Parathyroid adenoma (tissue), 2 donors: ENCODE measurements at regions not wholly inside any gene's neighbourhood (a gene's known extent, or its start where the extent isn't known, plus 50 kb on each side); places are given as distances from the start of the nearest gene placed in this dataset.

ENCODE experiments used
- H2AFZ ChIP-seq: fragments of 300-600 bp; sonication (generic); one replicate; pipeline ENCODE4 v1.7.0; 2017; ENCODE audit warnings: antibody characterized with exemption, mild to moderate bottlenecking
- H3K27ac ChIP-seq: fragments of 300-600 bp; sonication (generic); one replicate; pipeline ENCODE4 v1.7.0; 2017
- H3K27me3 ChIP-seq: fragments of 300-600 bp; sonication (generic); one replicate; pipeline ENCODE4 v1.7.0; 2017; ENCODE audit warnings: low read length; ENCODE audit not compliant: control insufficient read depth, insufficient read depth
- H3K36me3 ChIP-seq: fragments of 300-600 bp; sonication (generic); one replicate; pipeline ENCODE4 v1.7.0; 2017; ENCODE audit warnings: low read length; ENCODE audit not compliant: control insufficient read depth, insufficient read depth
- H3K4me1 ChIP-seq: fragments of 300-600 bp; sonication (generic); one replicate; pipeline ENCODE4 v1.7.0; 2017; ENCODE audit warnings: control low read depth
- H3K4me2 ChIP-seq: fragments of 300-600 bp; sonication (generic); one replicate; pipeline ENCODE4 v1.7.0; 2017; ENCODE audit warnings: low read length
- H3K4me3 ChIP-seq: fragments of 300-600 bp; sonication (generic); one replicate; pipeline ENCODE4 v1.7.0; 2017; ENCODE audit warnings: low read depth, low read length
- H3K79me2 ChIP-seq: fragments of 300-600 bp; sonication (generic); one replicate; pipeline ENCODE4 v1.7.0; 2017; ENCODE audit warnings: control low read depth
- H3K9ac ChIP-seq: fragments of 300-600 bp; sonication (generic); one replicate; pipeline ENCODE4 v1.7.0; 2017; ENCODE audit warnings: mild to moderate bottlenecking
- H3K9me3 ChIP-seq: fragments of 300-600 bp; sonication (generic); one replicate; pipeline ENCODE4 v1.7.0; 2017; ENCODE audit warnings: low read length; ENCODE audit not compliant: control insufficient read depth
- TF ChIP-seq, protein P1 (sequence below): fragments of 300-600 bp; sonication (generic); IDR thresholded peaks from one replicate; pipeline ENCODE4 v1.7.0; 2017; ENCODE audit warnings: antibody characterized with exemption, mild to moderate bottlenecking
- donor health status: primary hyperparathyroidism.

DNA sequence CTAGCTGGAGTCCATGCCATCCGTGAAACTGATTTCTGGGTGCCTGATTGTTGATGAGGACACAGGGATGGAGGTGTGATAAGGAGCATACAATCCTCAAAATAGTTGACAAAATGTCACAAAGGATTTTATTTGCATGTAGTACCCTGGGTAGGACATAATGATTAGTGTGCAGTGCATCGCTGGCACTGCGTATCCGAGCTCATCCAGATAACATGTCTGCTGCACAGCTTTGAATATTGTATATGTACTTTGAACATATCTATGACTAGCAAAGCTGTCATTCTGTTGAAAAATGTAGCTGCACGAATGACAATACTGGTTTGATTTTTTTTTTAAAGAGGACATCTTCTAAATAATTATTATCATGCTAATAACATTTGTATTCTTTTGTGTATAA is 529.7 kb upstream of the FANCL start:
- Histone ChIP-seq H3K9me3 (no peaks in the 10 kb centered on the region), H3K27me3 (no peaks in the 10 kb centered on the region), H2AFZ (no peak overlapping the region), H3K9ac (no peak overlapping the region), H3K4me2 (no peak overlapping the region), H3K4me1 (no peaks in the 10 kb centered on the region), H3K4me3 (no peak overlapping the region), H3K79me2 (no peaks in the 10 kb centered on the region), H3K27ac (no peak overlapping the region), H3K36me3 (no peaks in the 10 kb centered on the region)
- TF ChIP-seq, protein P1, sequence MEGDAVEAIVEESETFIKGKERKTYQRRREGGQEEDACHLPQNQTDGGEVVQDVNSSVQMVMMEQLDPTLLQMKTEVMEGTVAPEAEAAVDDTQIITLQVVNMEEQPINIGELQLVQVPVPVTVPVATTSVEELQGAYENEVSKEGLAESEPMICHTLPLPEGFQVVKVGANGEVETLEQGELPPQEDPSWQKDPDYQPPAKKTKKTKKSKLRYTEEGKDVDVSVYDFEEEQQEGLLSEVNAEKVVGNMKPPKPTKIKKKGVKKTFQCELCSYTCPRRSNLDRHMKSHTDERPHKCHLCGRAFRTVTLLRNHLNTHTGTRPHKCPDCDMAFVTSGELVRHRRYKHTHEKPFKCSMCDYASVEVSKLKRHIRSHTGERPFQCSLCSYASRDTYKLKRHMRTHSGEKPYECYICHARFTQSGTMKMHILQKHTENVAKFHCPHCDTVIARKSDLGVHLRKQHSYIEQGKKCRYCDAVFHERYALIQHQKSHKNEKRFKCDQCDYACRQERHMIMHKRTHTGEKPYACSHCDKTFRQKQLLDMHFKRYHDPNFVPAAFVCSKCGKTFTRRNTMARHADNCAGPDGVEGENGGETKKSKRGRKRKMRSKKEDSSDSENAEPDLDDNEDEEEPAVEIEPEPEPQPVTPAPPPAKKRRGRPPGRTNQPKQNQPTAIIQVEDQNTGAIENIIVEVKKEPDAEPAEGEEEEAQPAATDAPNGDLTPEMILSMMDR: no peak

DNA sequence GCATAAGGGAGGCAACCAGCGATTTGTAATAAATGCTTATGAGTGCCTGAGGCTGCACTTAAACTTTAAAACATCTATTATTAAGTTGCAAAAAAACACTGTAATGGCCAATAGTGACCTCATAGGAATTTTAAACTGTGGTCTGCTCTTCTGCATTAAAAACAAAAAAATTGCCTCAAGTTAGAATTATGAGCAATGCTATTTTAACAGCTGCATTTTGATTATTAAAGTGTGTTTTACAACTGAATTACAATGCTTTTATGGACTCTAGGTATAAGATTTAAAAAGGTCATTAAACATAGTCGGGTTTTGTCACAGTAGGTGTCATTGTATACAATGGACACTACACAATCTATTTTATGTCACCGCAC is 528.7 kb upstream of the FANCL start:
- Histone ChIP-seq H3K9me3 (no peaks in the 10 kb centered on the region), H2AFZ (no peak overlapping the region), H3K27ac (no peak overlapping the region)

DNA sequence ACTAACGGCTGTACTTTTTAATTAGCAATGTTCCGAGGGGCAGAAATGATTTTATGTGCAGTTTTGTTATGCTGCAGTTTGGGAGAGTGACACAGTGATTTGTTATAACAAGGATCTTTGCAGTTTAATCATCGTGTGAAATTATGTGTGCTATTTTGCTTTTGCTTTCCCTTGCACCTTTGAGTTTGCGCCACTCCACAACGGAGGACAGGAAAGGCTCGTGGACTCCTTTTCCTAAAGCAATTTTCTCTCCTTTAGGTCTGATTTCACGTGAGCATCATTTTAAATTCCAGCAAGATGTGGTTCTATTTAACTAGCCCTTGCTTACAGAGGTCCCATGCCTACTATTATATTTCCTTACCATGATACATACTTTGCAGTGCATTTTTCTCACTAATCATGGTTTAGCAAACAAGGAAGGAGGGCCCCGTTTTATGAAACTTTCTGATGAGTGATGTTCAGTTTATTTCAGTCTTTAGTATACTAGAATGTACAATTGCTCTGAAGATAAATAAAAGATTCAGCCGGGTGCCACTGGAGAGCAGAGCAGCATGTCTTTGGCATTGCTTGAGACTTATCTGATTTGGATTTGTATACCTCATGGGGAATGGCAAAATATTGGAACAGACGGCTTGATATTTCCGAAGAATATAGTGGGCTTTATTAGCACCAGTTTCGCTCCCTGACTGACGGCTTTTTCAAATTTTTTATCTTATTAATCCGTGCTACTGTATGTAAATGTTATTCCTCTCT is 528.2 kb upstream of the FANCL start:
- H3K4me2 ChIP-seq: no peak overlapping the region
- no peaks in the 10 kb centered on the region for H3K36me3 ChIP-seq
- H2AFZ ChIP-seq: no peak overlapping the region
- H3K4me3 ChIP-seq: no peak overlapping the region
- H3K27ac ChIP-seq: no peak overlapping the region
- H3K9me3 ChIP-seq: no peaks in the 10 kb centered on the region
- no peaks in the 10 kb centered on the region for H3K79me2 ChIP-seq
- H3K4me1 ChIP-seq: no peaks in the 10 kb centered on the region
- H3K27me3 ChIP-seq: no peaks in the 10 kb centered on the region
- TF ChIP-seq, protein P1: no peak
- no peak overlapping the region for H3K9ac ChIP-seq

More for the DNA sequence above, 528.7 kb upstream of the FANCL start:
- no peaks in the 10 kb centered on the region for H3K27me3 ChIP-seq
- TF ChIP-seq, protein P1: no peak
- no peaks in the 10 kb centered on the region for H3K79me2 ChIP-seq
- no peak overlapping the region for H3K4me2 ChIP-seq
- no peaks in the 10 kb centered on the region for H3K4me1 ChIP-seq
- no peaks in the 10 kb centered on the region for H3K36me3 ChIP-seq
- no peak overlapping the region for H3K4me3 ChIP-seq
- H3K9ac ChIP-seq: no peak overlapping the region

DNA sequence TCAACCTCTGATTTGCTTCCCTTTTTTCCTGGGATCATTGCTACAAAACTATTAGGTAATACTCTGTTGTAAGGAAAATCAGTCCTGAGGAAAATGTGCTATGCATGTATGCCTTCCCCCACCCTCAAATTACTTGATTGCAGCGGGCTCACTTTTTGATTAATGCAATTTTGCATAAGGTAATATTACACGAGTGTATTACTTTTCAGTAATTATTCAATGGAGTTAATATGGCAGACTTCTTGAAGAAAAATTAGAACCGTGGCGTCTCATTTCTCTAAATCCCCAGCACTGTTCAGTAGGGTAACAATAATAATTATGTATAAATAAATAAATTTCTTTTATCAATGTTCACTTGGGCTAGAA is 527.6 kb upstream of the FANCL start:
- Histone ChIP-seq H3K4me2 (no peak overlapping the region), H3K9me3 (no peaks in the 10 kb centered on the region), H2AFZ (no peak overlapping the region), H3K27me3 (no peaks in the 10 kb centered on the region), H3K4me3 (no peak overlapping the region), H3K27ac (no peak overlapping the region), H3K36me3 (no peaks in the 10 kb centered on the region), H3K4me1 (no peaks in the 10 kb centered on the region), H3K9ac (no peak overlapping the region), H3K79me2 (no peaks in the 10 kb centered on the region)
- TF ChIP-seq, protein P1: no peak
